SU-DHL-6 (cell line): ENCODE measurements at regions not wholly inside any gene's neighbourhood (a gene's known extent, or its start where the extent isn't known, plus 50 kb on each side); places are given as distances from the start of the nearest gene placed in this dataset.
"Not testable (repeated sequence)": the region's sequence is repeated elsewhere in the genome, so short reads cannot be mapped to it uniquely, and the experiment has no call there.

ENCODE experiments used
- EZH2phosphoT487 ChIP-seq: fragments of 200-600 bp; sonication (generic), shearing (Covaris generic); conservative IDR thresholded peaks from 2 replicates; pipeline ENCODE4 v1.6.1; 2018; ENCODE audit warnings: mild to moderate bottlenecking, antibody characterized with exemption, low read length, moderate library complexity, mixed read lengths
- TF ChIP-seq, protein P1 (sequence below): fragments of 200-600 bp; sonication (generic); IDR thresholded peaks from one replicate; pipeline ENCODE4 v1.5.1; 2017; ENCODE audit warnings: antibody characterized with exemption, mild to moderate bottlenecking, low read length, moderate library complexity; ENCODE audit not compliant: insufficient read depth, poor library complexity, severe bottlenecking

DNA sequence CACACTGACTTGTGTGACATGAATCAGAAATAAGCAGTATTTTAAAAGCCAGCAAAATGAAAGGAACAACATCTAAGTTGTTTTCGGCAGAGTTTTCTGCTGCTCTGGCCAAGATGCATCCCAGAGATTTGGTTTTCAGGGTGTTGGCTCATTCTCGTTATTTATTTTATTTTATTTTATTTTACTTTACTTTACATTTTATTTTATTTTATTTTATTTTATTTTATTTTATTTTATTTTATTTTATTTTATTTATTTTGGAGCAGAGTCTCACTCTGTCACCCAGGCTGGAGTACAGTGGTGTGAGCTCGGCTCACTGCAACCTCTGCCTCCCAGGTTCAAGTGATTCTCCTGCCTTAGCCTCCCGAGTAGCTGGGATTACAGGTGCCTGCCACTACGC lies 64.5 kb upstream of the CEP85L start:
- TF ChIP-seq, protein P1, sequence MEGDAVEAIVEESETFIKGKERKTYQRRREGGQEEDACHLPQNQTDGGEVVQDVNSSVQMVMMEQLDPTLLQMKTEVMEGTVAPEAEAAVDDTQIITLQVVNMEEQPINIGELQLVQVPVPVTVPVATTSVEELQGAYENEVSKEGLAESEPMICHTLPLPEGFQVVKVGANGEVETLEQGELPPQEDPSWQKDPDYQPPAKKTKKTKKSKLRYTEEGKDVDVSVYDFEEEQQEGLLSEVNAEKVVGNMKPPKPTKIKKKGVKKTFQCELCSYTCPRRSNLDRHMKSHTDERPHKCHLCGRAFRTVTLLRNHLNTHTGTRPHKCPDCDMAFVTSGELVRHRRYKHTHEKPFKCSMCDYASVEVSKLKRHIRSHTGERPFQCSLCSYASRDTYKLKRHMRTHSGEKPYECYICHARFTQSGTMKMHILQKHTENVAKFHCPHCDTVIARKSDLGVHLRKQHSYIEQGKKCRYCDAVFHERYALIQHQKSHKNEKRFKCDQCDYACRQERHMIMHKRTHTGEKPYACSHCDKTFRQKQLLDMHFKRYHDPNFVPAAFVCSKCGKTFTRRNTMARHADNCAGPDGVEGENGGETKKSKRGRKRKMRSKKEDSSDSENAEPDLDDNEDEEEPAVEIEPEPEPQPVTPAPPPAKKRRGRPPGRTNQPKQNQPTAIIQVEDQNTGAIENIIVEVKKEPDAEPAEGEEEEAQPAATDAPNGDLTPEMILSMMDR, result not testable (repeated sequence)
- not testable (repeated sequence) for TF ChIP-seq EZH2phosphoT487
